ENCODE measurements at regions not wholly inside any gene's neighbourhood (a gene's known extent, or its start where the extent isn't known, plus 50 kb on each side); places are given as distances from the start of the nearest gene placed in this dataset.

- Histone ChIP-seq H3K27me3 (peaks cover 5% of the 10 kb centered on the region), H3K27ac (no peak overlapping the region), H3K4me3 (no peak overlapping the region), H3K4me1 (no peaks in the 10 kb centered on the region), H3K36me3 (no peaks in the 10 kb centered on the region), H3K9me3 (no peaks in the 10 kb centered on the region)
- ATAC-seq: no peak
- 55% methylated on average over 3 of the region's 3 CpGs; no CpG with 5 or more reads in 1 of the 2 donors for WGBS, 2 donors (ENCODE audit: low coverage in 1 of 2)
- TF ChIP-seq CTCF (IDR thresholded peaks at IDR 0.05) (no peak), POLR2AphosphoS5 (IDR thresholded peaks at IDR 0.05) (no peak), POLR2A (IDR thresholded peaks at IDR 0.05) (no peak), EP300 (IDR thresholded peaks at IDR 0.05) (no peak)
Measured at GRCh38 chr14:98536256-98536655, 735.7 kb downstream of the BCL11B start.

GRCh38 chr14:98542316-98542715 is 729.7 kb downstream of the BCL11B start:
- TF ChIP-seq POLR2AphosphoS5 (IDR thresholded peaks at IDR 0.05): no peak
- no peak for TF ChIP-seq EP300 (IDR thresholded peaks at IDR 0.05)
- TF ChIP-seq CTCF (IDR thresholded peaks at IDR 0.05): no peak
- TF ChIP-seq POLR2A (IDR thresholded peaks at IDR 0.05): no peak
- Histone ChIP-seq H3K4me3 (no peak overlapping the region), H3K4me1 (no peaks in the 10 kb centered on the region), H3K27me3 (no peaks in the 10 kb centered on the region), H3K27ac (no peak overlapping the region), H3K36me3 (no peaks in the 10 kb centered on the region), H3K9me3 (no peaks in the 10 kb centered on the region)
- 38% methylated on average over 8 to 9 of the region's 10 CpGs for WGBS, 2 donors (ENCODE audit: low coverage in 1 of 2)
- no peak for ATAC-seq

- whole genome bisulfite sequencing, 2 donors (ENCODE audit: low coverage in 1 of 2): 16 to 52% methylated on average over 2 of the region's 2 CpGs
Measured at GRCh38 chr14:98543074-98543473, 728.9 kb downstream of the BCL11B start.

GRCh38 chr14:98544174-98544573 is 727.8 kb downstream of the BCL11B start:
- no peaks in the 10 kb centered on the region for H3K9me3 ChIP-seq
- TF ChIP-seq CTCF (IDR thresholded peaks at IDR 0.05): no peak
- no peak for TF ChIP-seq POLR2A (IDR thresholded peaks at IDR 0.05)
- no peak for TF ChIP-seq POLR2AphosphoS5 (IDR thresholded peaks at IDR 0.05)
- no peak for TF ChIP-seq EP300 (IDR thresholded peaks at IDR 0.05)
- WGBS, 2 donors (ENCODE audit: low coverage in 1 of 2): 52 to 58% methylated on average over 3 to 4 of the region's 4 CpGs
- H3K4me3 ChIP-seq: no peak overlapping the region
- ATAC-seq: no peak
- H3K27me3 ChIP-seq: no peaks in the 10 kb centered on the region
- H3K27ac ChIP-seq: no peak overlapping the region
- no peaks in the 10 kb centered on the region for H3K4me1 ChIP-seq
- no peaks in the 10 kb centered on the region for H3K36me3 ChIP-seq

More at GRCh38 chr14:98543074-98543473, 728.9 kb downstream of the BCL11B start:
- ATAC-seq: no peak
- Histone ChIP-seq H3K4me3 (no peak overlapping the region), H3K27ac (no peak overlapping the region), H3K27me3 (no peaks in the 10 kb centered on the region), H3K36me3 (no peaks in the 10 kb centered on the region), H3K4me1 (no peaks in the 10 kb centered on the region), H3K9me3 (no peaks in the 10 kb centered on the region)
- TF ChIP-seq POLR2A (IDR thresholded peaks at IDR 0.05): no peak
- TF ChIP-seq POLR2AphosphoS5 (IDR thresholded peaks at IDR 0.05): no peak
- TF ChIP-seq EP300 (IDR thresholded peaks at IDR 0.05): no peak

GRCh38 chr14:98545181-98545580 is 726.8 kb downstream of the BCL11B start:
- ATAC-seq: no peak
- no peaks in the 10 kb centered on the region for H3K36me3 ChIP-seq
- TF ChIP-seq CTCF (IDR thresholded peaks at IDR 0.05) (no peak), POLR2AphosphoS5 (IDR thresholded peaks at IDR 0.05) (no peak), EP300 (IDR thresholded peaks at IDR 0.05) (no peak), POLR2A (IDR thresholded peaks at IDR 0.05) (no peak)
- no peaks in the 10 kb centered on the region for H3K9me3 ChIP-seq
- no peaks in the 10 kb centered on the region for H3K27me3 ChIP-seq
- H3K4me1 ChIP-seq: no peaks in the 10 kb centered on the region
- no peak overlapping the region for H3K27ac ChIP-seq
- no peak overlapping the region for H3K4me3 ChIP-seq
